ENCODE measurements at regions not wholly inside any gene's neighbourhood (a gene's known extent, or its start where the extent isn't known, plus 50 kb on each side); places are given as distances from the start of the nearest gene placed in this dataset.

GRCh38 chr5:7040111-7040510 lies 326.9 kb downstream of the TENT4A start:
- no peak overlapping the region for H2BK12ac ChIP-seq (ENCODE audit: low read depth, low read length)
- no peaks in the 10 kb centered on the region for H3K36me3 ChIP-seq (ENCODE audit: control insufficient read depth in 2 of 4, insufficient read depth in 4 of 4, low read length in 3 of 4)
- H3K14ac ChIP-seq (ENCODE audit: insufficient read length), result no peak overlapping the region
- no peak overlapping the region for H3K56ac ChIP-seq (replicated peaks; ENCODE audit: insufficient read length, low read depth, low read length)
- no peak overlapping the region for H3K4ac ChIP-seq (replicated peaks; ENCODE audit: insufficient read length, low read depth, low read length)
- no peak overlapping the region for H2BK5ac ChIP-seq (ENCODE audit: low read depth, low read length)
- H3K9me3 ChIP-seq (ENCODE audit: insufficient read depth in 2 of 2, low read depth in 1 of 2, low read length in 1 of 2), result no peaks in the 10 kb centered on the region
- no peaks in the 10 kb centered on the region for H3K4me1 ChIP-seq (replicated peaks in 1 of 4; ENCODE audit: control insufficient read depth in 3 of 4, insufficient read depth in 4 of 4, low read length in 3 of 4)
- H4K91ac ChIP-seq (replicated peaks; ENCODE audit: insufficient read length, low read length), result no peak overlapping the region
- ChIA-PET POLR2A (ENCODE audit: partially characterized antibody) (no interaction called here), CTCF (ENCODE audit: partially characterized antibody) (interaction anchor here (1.9 kb wide), 1 partner anchor 25 kb away, joined by 5 read pairs; no protein-coding TSS in a partner anchor)
- H4K8ac ChIP-seq (ENCODE audit: extremely low read depth, insufficient read depth, low read length), result no peak overlapping the region
- H3K23ac ChIP-seq (ENCODE audit: insufficient read length), result no peak overlapping the region
- no peaks in the 10 kb centered on the region for H4K20me1 ChIP-seq (replicated peaks in 1 of 2; ENCODE audit: control insufficient read depth in 1 of 2, insufficient read depth in 2 of 2, low read length in 2 of 2)
- no peaks in the 10 kb centered on the region for H3K79me2 ChIP-seq (ENCODE audit: control insufficient read depth in 1 of 2, insufficient read depth in 2 of 2, low read length in 2 of 2)
- H3K23me2 ChIP-seq (ENCODE audit: low read depth, low read length), result no peaks in the 10 kb centered on the region
- H3K4me2 ChIP-seq (ENCODE audit: insufficient read depth in 1 of 2, low read depth in 2 of 2, low read length in 2 of 2), result no peak overlapping the region
- no peak overlapping the region for H2BK15ac ChIP-seq (ENCODE audit: low read length)
- no peak overlapping the region for H2BK20ac ChIP-seq (ENCODE audit: low read length)
- H3K4me3 ChIP-seq (ENCODE audit: extremely low read depth in 1 of 4, insufficient read depth in 2 of 4, low read depth in 3 of 4, low read length in 4 of 4), result no peak overlapping the region
- WGBS, 2 experiments (ENCODE audit: extremely low coverage in 1 of 2, insufficient coverage in 1 of 2, insufficient read length in 1 of 2, insufficient replicate concordance in 2 of 2, low coverage in 1 of 2, low lambda C conversion rate in 2 of 2, missing lambda C conversion rate in 1 of 2), result 96% methylated on average over 2 of the region's 2 CpGs; no CpG with 5 or more reads in 1 of the 2 experiments
- H3K18ac ChIP-seq (ENCODE audit: extremely low read depth, low read length), result no peak overlapping the region
- no peaks in the 10 kb centered on the region for H3K27me3 ChIP-seq (replicated peaks in 1 of 4; ENCODE audit: control insufficient read depth in 3 of 4, extremely low read depth in 1 of 4, insufficient read depth in 3 of 4, low read length in 3 of 4)
- no peaks in the 10 kb centered on the region for H3K79me1 ChIP-seq (ENCODE audit: low read depth, low read length)
- H2BK120ac ChIP-seq (replicated peaks; ENCODE audit: low read depth, low read length), result no peak overlapping the region
- H4K5ac ChIP-seq (ENCODE audit: insufficient read length, low read depth, low read length), result no peak overlapping the region
- DNase-seq (ENCODE audit: low read depth in 1 of 2, low spot score in 2 of 2), result no peak
- FAIRE-seq, result no peak
- H2AFZ ChIP-seq (ENCODE audit: low read length), result no peak overlapping the region
- no peak overlapping the region for H3K9ac ChIP-seq (replicated peaks in 1 of 4; ENCODE audit: extremely low read depth in 1 of 4, low read depth in 3 of 4, low read length in 3 of 4)
- no peak overlapping the region for H3K27ac ChIP-seq (ENCODE audit: low read depth, low read length)
- no peak overlapping the region for H2AK5ac ChIP-seq (ENCODE audit: low read depth, low read length)
- TF ChIP-seq SIN3A (conservative IDR thresholded peaks at IDR 0.05 in 1 of 2, IDR thresholded peaks at IDR 0.05 in 1 of 2; ENCODE audit: low read depth in 1 of 2, low read length in 2 of 2), result no peak
- TF ChIP-seq CTCF (IDR thresholded peaks at IDR 0.05; ENCODE audit: control extremely low read depth in 1 of 3, insufficient read depth in 1 of 3, low read depth in 1 of 3, low read length in 3 of 3), result no peak
- no peak for TF ChIP-seq E2F6 (IDR thresholded peaks at IDR 0.05)
- TF ChIP-seq SP4 (IDR thresholded peaks at IDR 0.05; ENCODE audit: low read length), result no peak
- TF ChIP-seq RXRA (IDR thresholded peaks at IDR 0.05; ENCODE audit: insufficient read depth, low read depth, low read length), result no peak
- TF ChIP-seq CREB1 (IDR thresholded peaks at IDR 0.05), result no peak
- TF ChIP-seq JUN (IDR thresholded peaks at IDR 0.05; ENCODE audit: low read depth, low read length), result no peak
- no peak for TF ChIP-seq BCL11A (IDR thresholded peaks at IDR 0.05; ENCODE audit: low read depth in 2 of 2, low read length in 2 of 2)
- TF ChIP-seq GTF2F1 (IDR thresholded peaks at IDR 0.05; ENCODE audit: borderline replicate concordance, low read depth, low read length), result no peak
- no peak for TF ChIP-seq HDAC2 (IDR thresholded peaks at IDR 0.05; ENCODE audit: borderline replicate concordance in 1 of 2, low read depth in 2 of 2, low read length in 2 of 2)
- TF ChIP-seq CTBP2 (IDR thresholded peaks at IDR 0.05; ENCODE audit: borderline replicate concordance, insufficient read depth, insufficient read length, low read length), result no peak

All from H1 (cell line).